ENCODE measurements at regions not wholly inside any gene's neighbourhood (a gene's known extent, or its start where the extent isn't known, plus 50 kb on each side); places are given as distances from the start of the nearest gene placed in this dataset.
"Not testable (repeated sequence)": the region's sequence is repeated elsewhere in the genome, so short reads cannot be mapped to it uniquely, and the experiment has no call there.

DNA sequence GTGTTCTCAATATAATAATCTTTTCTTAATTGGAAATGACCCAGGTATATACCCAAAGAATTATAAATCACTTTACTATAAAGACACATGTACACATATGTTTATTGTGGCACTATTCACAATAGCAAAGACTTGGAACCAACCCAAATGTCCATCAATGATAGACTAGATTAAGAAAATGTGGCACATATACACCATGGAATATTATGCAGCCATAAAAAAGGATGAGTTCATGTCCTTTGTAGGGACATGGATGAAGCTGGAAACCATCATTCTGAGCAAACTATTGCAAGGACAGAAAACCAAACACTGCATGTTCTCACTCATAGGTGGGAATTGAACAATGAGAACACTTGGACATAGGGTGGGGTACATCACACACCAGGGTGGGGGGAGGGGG, 56.8 kb downstream of the SCGB2B2 start:
- H3K4me1 ChIP-seq (ENCODE audit: low read length); H3K36me3 ChIP-seq (replicated peaks; ENCODE audit: insufficient read depth, low read length): not testable (repeated sequence)

DNA sequence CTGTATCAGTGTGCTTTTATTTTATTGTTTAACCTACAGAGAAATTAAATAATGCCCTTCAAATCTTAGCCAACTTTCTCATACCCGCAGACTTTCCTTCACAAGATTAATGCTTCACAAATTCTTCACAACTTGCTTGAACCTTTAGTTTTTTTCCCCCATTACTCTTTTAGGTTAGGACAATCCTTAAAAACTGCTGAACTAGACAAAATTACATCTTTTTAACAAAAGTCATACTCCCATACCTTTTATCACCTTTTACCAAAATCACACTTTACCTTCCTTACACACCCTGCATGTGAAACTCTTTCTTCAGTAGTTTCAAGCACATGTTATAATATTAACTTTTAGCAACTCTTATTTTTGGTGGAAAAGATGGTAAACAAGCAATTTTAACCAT, 58.5 kb downstream of the SCGB2B2 start:
- H3K27ac ChIP-seq (ENCODE audit: low read length) = no peak overlapping the region
- no peaks in the 10 kb centered on the region for H3F3A ChIP-seq (ENCODE audit: insufficient read depth, low read length)
- H3K36me3 ChIP-seq (replicated peaks; ENCODE audit: insufficient read depth, low read length) = no peaks in the 10 kb centered on the region
- no peak for DNase-seq
- TF ChIP-seq EZH2phosphoT487 (IDR thresholded peaks at IDR 0.05; ENCODE audit: low read length) (no peak), CTCF (IDR thresholded peaks at IDR 0.05; ENCODE audit: low read length) (no peak), EZH2 (optimal IDR thresholded peaks at IDR 0.05; ENCODE audit: low read depth, low read length) (no peak)
- H3K4me3 ChIP-seq (ENCODE audit: low read length) = no peak overlapping the region
- no peak overlapping the region for H3K9ac ChIP-seq (ENCODE audit: low read length)
- no peak overlapping the region for H3K4me2 ChIP-seq (ENCODE audit: low read depth, low read length)
- H2AFZ ChIP-seq (ENCODE audit: low read length) = no peak overlapping the region
- no peaks in the 10 kb centered on the region for H3K9me2 ChIP-seq (replicated peaks; ENCODE audit: insufficient read depth, low read length)
- H3K4me1 ChIP-seq (ENCODE audit: low read length) = no peaks in the 10 kb centered on the region
- H3K9me3 ChIP-seq (replicated peaks; ENCODE audit: insufficient read depth, low read length) = no peaks in the 10 kb centered on the region
- H3K27me3 ChIP-seq (replicated peaks; ENCODE audit: insufficient read depth, low read length) = no peaks in the 10 kb centered on the region
- no peaks in the 10 kb centered on the region for H3K79me2 ChIP-seq (ENCODE audit: low read length)
- H4K20me1 ChIP-seq (ENCODE audit: insufficient read depth, low read length) = no peaks in the 10 kb centered on the region

More for the DNA sequence above, 56.8 kb downstream of the SCGB2B2 start:
- not testable (repeated sequence) for H3K9ac ChIP-seq (ENCODE audit: low read length); H2AFZ ChIP-seq (ENCODE audit: low read length); H3K27ac ChIP-seq (ENCODE audit: low read length); H3K79me2 ChIP-seq (ENCODE audit: low read length); DNase-seq; H3K9me3 ChIP-seq (replicated peaks; ENCODE audit: insufficient read depth, low read length); H3K4me3 ChIP-seq (ENCODE audit: low read length); H3K27me3 ChIP-seq (replicated peaks; ENCODE audit: insufficient read depth, low read length); H3K9me2 ChIP-seq (replicated peaks; ENCODE audit: insufficient read depth, low read length); H3F3A ChIP-seq (ENCODE audit: insufficient read depth, low read length); H3K4me2 ChIP-seq (ENCODE audit: low read depth, low read length); H4K20me1 ChIP-seq (ENCODE audit: insufficient read depth, low read length)

DNA sequence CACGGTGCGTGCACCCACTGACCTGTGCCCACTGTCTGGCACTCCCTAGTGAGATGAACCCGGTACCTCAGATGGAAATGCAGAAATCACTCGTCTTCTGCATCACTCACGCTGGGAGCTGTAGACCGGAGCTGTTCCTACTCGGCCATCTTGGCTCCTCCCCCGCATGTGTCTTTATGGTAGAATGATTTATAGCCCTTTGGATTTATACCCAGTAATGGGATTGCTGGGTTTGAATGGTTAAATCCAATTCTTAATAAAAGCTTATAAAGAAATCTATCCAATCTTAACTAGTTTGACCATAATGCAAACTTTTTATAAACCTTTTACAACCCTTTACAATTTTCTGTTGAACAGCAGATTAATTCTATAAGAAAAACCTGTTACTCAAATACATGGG, 59.0 kb downstream of the SCGB2B2 start:
- not testable (repeated sequence) for H3K4me1 ChIP-seq (ENCODE audit: low read length); H4K20me1 ChIP-seq (ENCODE audit: insufficient read depth, low read length); H3K36me3 ChIP-seq (replicated peaks; ENCODE audit: insufficient read depth, low read length); H3K4me3 ChIP-seq (ENCODE audit: low read length); H3K9me3 ChIP-seq (replicated peaks; ENCODE audit: insufficient read depth, low read length); H2AFZ ChIP-seq (ENCODE audit: low read length); H3K4me2 ChIP-seq (ENCODE audit: low read depth, low read length); H3K27me3 ChIP-seq (replicated peaks; ENCODE audit: insufficient read depth, low read length); H3K27ac ChIP-seq (ENCODE audit: low read length); H3K9me2 ChIP-seq (replicated peaks; ENCODE audit: insufficient read depth, low read length); DNase-seq; H3K79me2 ChIP-seq (ENCODE audit: low read length); H3F3A ChIP-seq (ENCODE audit: insufficient read depth, low read length); H3K9ac ChIP-seq (ENCODE audit: low read length)

GRCh38 chr19:34603003-34603402, 74.0 kb downstream of the SCGB2B2 start:
- Histone ChIP-seq H3K9ac (ENCODE audit: low read length) (no peak overlapping the region), H3K79me2 (ENCODE audit: low read length) (no peaks in the 10 kb centered on the region), H4K20me1 (ENCODE audit: insufficient read depth, low read length) (no peaks in the 10 kb centered on the region), H3K9me2 (replicated peaks; ENCODE audit: insufficient read depth, low read length) (no peaks in the 10 kb centered on the region), H3F3A (ENCODE audit: insufficient read depth, low read length) (no peaks in the 10 kb centered on the region), H3K4me2 (ENCODE audit: low read depth, low read length) (no peak overlapping the region), H3K27ac (ENCODE audit: low read length) (no peak overlapping the region), H3K4me3 (ENCODE audit: low read length) (no peak overlapping the region), H3K4me1 (ENCODE audit: low read length) (no peaks in the 10 kb centered on the region), H2AFZ (ENCODE audit: low read length) (no peak overlapping the region), H3K36me3 (replicated peaks; ENCODE audit: insufficient read depth, low read length) (no peaks in the 10 kb centered on the region), H3K9me3 (replicated peaks; ENCODE audit: insufficient read depth, low read length) (no peaks in the 10 kb centered on the region), H3K27me3 (replicated peaks; ENCODE audit: insufficient read depth, low read length) (no peaks in the 10 kb centered on the region)
- DNase-seq = no peak
- TF ChIP-seq CTCF (IDR thresholded peaks at IDR 0.05; ENCODE audit: low read length) (no peak), EZH2 (optimal IDR thresholded peaks at IDR 0.05; ENCODE audit: low read depth, low read length) (no peak), EZH2phosphoT487 (IDR thresholded peaks at IDR 0.05; ENCODE audit: low read length) (no peak)
